ENCODE measurements at regions not wholly inside any gene's neighbourhood (a gene's known extent, or its start where the extent isn't known, plus 50 kb on each side); places are given as distances from the start of the nearest gene placed in this dataset.

GRCh38 chr1:168966217-168966616, 140.3 kb upstream of the ATP1B1 start:
- Histone ChIP-seq H3K27ac (ENCODE audit: low read depth, low read length) (no peak overlapping the region), H3K27me3 (ENCODE audit: insufficient read depth, low read length) (no peaks in the 10 kb centered on the region), H3K9me3 (ENCODE audit: control insufficient read depth in 1 of 2, low read length in 2 of 2) (no peaks in the 10 kb centered on the region), H3K36me3 (ENCODE audit: insufficient read depth, low read length) (no peaks in the 10 kb centered on the region), H3K4me3 (ENCODE audit: low read length in 2 of 2) (no peak overlapping the region), H3K4me1 (ENCODE audit: insufficient read depth, low read length) (no peaks in the 10 kb centered on the region)
- POLR2A ChIA-PET (ENCODE audit: partially characterized antibody): no interaction called here
- CTCF ChIA-PET (ENCODE audit: partially characterized antibody): no interaction called here
- H3K9me3 Mint-ChIP-seq: peaks cover 0 to 2% (median 0%) of the 10 kb centered on the region in 8 donors
- no peaks in the 10 kb centered on the region for H3K4me1 Mint-ChIP-seq
- H3K27me3 Mint-ChIP-seq: peaks cover 2 to 10% of the 10 kb centered on the region in 2 donors
- intact Hi-C loops (cut with micrococcal nuclease): no loop called here
- no peak overlapping the region for H3K27ac Mint-ChIP-seq
- no peak overlapping the region for H3K4me3 Mint-ChIP-seq
- no peak for DNase-seq
- no peaks in the 10 kb centered on the region for H3K36me3 Mint-ChIP-seq

GRCh38 chr1:168966636-168967035, 139.9 kb upstream of the ATP1B1 start:
- Mint-ChIP-seq H3K9me3 (peaks cover 0 to 2% (median 0%) of the 10 kb centered on the region in 8 donors), H3K27me3 (peaks cover 2 to 7% of the 10 kb centered on the region in 2 donors), H3K4me1 (no peaks in the 10 kb centered on the region), H3K36me3 (no peaks in the 10 kb centered on the region), H3K4me3 (no peak overlapping the region), H3K27ac (no peak overlapping the region)
- ChIA-PET POLR2A (ENCODE audit: partially characterized antibody) (no interaction called here), CTCF (ENCODE audit: partially characterized antibody) (no interaction called here)
- no peaks in the 10 kb centered on the region for H3K27me3 ChIP-seq (ENCODE audit: insufficient read depth, low read length)
- intact Hi-C loops (cut with micrococcal nuclease): no loop called here
- DNase-seq: no peak
- H3K36me3 ChIP-seq (ENCODE audit: insufficient read depth, low read length): no peaks in the 10 kb centered on the region
- H3K4me1 ChIP-seq (ENCODE audit: insufficient read depth, low read length): no peaks in the 10 kb centered on the region
- no peak overlapping the region for H3K27ac ChIP-seq (ENCODE audit: low read depth, low read length)
- H3K4me3 ChIP-seq (ENCODE audit: low read length in 2 of 2): no peak overlapping the region
- H3K9me3 ChIP-seq (ENCODE audit: control insufficient read depth in 1 of 2, low read length in 2 of 2): no peaks in the 10 kb centered on the region

DNA sequence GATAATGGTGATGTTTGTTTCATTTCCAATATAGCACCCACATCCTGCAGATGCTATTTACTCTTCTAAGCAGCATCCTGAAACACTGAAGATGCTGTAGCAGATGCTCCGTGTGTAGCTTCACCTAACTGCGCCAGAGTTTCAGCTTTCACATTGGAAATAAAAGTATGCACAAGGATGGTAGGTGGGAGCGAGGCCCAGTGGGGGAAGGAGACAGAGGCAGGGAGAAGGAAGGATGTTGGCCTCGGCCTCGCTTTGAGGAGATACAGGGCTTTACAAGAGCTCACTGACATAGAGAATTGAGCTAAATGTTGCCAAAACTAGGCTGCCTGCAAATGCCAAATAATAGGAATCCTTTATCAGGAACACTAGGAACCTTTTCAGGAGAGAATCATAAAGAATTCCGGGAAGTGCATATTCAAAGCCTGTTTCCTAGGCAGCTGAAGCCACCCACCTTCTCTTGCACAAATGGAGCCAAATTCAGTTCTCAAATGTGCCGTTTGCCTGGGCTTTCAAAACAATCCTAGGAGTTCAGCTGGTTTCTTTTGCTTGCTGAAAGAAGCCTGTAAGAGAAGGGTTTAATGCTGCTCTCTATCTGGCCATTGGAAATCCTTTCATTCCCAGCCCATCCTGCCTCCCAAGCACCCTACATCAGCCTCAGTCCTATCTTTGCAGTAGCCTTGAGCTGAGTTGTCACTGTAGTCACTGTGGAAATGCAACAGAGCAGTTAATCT, 135.4 kb upstream of the ATP1B1 start:
- Mint-ChIP-seq H3K4me3 (no peak overlapping the region), H3K9me3 (no peaks in the 10 kb centered on the region), H3K4me1 (no peaks in the 10 kb centered on the region), H3K27me3 (peaks cover 2% of the 10 kb centered on the region in 2 donors), H3K36me3 (no peaks in the 10 kb centered on the region), H3K27ac (no peak overlapping the region)
- Histone ChIP-seq H3K4me3 (ENCODE audit: low read length in 2 of 2) (no peak overlapping the region), H3K36me3 (ENCODE audit: insufficient read depth, low read length) (no peaks in the 10 kb centered on the region), H3K4me1 (ENCODE audit: insufficient read depth, low read length) (no peaks in the 10 kb centered on the region), H3K9me3 (ENCODE audit: control insufficient read depth in 1 of 2, low read length in 2 of 2) (no peaks in the 10 kb centered on the region), H3K27me3 (ENCODE audit: insufficient read depth, low read length) (no peaks in the 10 kb centered on the region), H3K27ac (ENCODE audit: low read depth, low read length) (no peak overlapping the region)
- intact Hi-C loops (cut with micrococcal nuclease): no loop called here
- CTCF ChIA-PET (ENCODE audit: partially characterized antibody): no interaction called here
- POLR2A ChIA-PET (ENCODE audit: partially characterized antibody): no interaction called here
- no peak for DNase-seq

DNA sequence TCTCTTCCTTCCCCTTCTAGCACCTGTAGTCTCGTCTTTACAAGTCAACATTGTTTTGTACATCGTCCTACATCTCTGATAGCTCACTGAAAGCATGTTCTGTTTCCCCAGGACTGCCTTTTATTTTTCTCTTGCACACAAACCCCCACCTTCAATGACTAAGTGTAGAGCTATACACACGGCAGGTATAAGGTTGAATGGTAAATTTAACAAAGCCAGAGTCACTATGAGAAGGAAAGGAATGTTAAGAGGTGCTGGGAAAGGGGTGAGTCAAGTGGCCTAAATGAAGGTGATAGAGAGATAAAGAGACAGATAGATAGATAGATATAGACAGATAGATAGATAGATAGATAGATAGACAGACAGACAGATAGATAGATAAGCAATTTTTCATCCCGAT, 134.3 kb upstream of the ATP1B1 start:
- DNase-seq: no peak
- Histone ChIP-seq H3K27ac (ENCODE audit: low read depth, low read length) (no peak overlapping the region), H3K4me1 (ENCODE audit: insufficient read depth, low read length) (no peaks in the 10 kb centered on the region), H3K36me3 (ENCODE audit: insufficient read depth, low read length) (no peaks in the 10 kb centered on the region), H3K27me3 (ENCODE audit: insufficient read depth, low read length) (no peaks in the 10 kb centered on the region), H3K9me3 (ENCODE audit: control insufficient read depth in 1 of 2, low read length in 2 of 2) (no peaks in the 10 kb centered on the region), H3K4me3 (ENCODE audit: low read length in 2 of 2) (no peak overlapping the region)
- Mint-ChIP-seq H3K4me3 (no peak overlapping the region), H3K4me1 (no peaks in the 10 kb centered on the region), H3K27ac (no peak overlapping the region), H3K9me3 (no peaks in the 10 kb centered on the region), H3K27me3 (peaks cover 2% of the 10 kb centered on the region in 2 donors), H3K36me3 (no peaks in the 10 kb centered on the region)
- CTCF ChIA-PET (ENCODE audit: partially characterized antibody): no interaction called here
- POLR2A ChIA-PET (ENCODE audit: partially characterized antibody): no interaction called here
- intact Hi-C loops (cut with micrococcal nuclease): no loop called here

DNA sequence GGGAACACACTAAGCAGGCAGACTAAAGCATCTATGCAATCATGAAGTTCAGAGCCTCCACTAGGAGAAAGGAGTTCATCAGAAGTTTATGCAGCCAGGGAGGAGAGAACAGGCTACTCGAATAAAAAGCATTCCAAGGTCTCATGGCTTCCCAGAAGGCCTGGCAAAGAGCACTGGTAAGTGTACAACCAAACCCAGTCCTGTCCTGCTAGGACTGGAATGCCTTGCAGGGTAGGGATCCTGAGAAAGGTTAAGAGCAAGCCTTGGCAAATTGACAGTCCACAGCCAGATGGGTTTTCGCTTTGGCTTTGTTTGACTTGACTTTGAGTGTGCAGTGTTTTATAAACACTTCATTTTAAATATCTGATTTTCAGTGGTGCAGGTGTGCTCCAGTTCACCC, 133.6 kb upstream of the ATP1B1 start:
- POLR2A ChIA-PET (ENCODE audit: partially characterized antibody): no interaction called here
- peaks cover 2% of the 10 kb centered on the region in 2 donors for H3K27me3 Mint-ChIP-seq

DNA sequence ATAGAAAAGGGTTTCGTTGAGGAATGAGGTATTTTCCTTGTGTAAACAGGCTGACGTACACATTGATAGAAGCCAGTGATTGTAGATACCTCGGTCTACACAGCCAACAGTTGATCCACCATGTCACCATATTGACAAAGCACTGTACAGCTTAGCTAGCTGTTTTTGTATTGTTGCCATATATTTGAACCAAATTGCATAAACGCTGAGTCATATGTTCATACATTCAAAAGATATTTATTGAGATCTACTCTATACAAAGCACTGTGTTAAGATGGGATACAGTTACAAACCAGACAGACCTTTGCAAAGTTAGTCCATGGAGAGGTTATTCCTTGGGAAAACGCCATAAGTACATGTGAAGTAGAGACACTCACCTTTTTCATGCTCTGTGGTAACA, 132.4 kb upstream of the ATP1B1 start:
- intact Hi-C loops (cut with micrococcal nuclease): no loop called here
- Mint-ChIP-seq H3K9me3 (no peaks in the 10 kb centered on the region), H3K4me3 (no peak overlapping the region), H3K27ac (no peak overlapping the region), H3K36me3 (no peaks in the 10 kb centered on the region), H3K27me3 (peaks cover 0 to 2% of the 10 kb centered on the region in 2 donors), H3K4me1 (no peaks in the 10 kb centered on the region)
- ChIA-PET CTCF (ENCODE audit: partially characterized antibody) (no interaction called here), POLR2A (ENCODE audit: partially characterized antibody) (no interaction called here)
- no peak for DNase-seq
- Histone ChIP-seq H3K4me1 (ENCODE audit: insufficient read depth, low read length) (no peaks in the 10 kb centered on the region), H3K4me3 (ENCODE audit: low read length in 2 of 2) (no peak overlapping the region), H3K27me3 (ENCODE audit: insufficient read depth, low read length) (no peaks in the 10 kb centered on the region), H3K9me3 (ENCODE audit: control insufficient read depth in 1 of 2, low read length in 2 of 2) (no peaks in the 10 kb centered on the region), H3K36me3 (ENCODE audit: insufficient read depth, low read length) (no peaks in the 10 kb centered on the region), H3K27ac (ENCODE audit: low read depth, low read length) (no peak overlapping the region)

More for the DNA sequence above, 133.6 kb upstream of the ATP1B1 start:
- no peak for DNase-seq
- H3K4me1 Mint-ChIP-seq: no peaks in the 10 kb centered on the region
- H3K4me3 Mint-ChIP-seq: no peak overlapping the region
- no peak overlapping the region for H3K27ac Mint-ChIP-seq
- H3K9me3 Mint-ChIP-seq: no peaks in the 10 kb centered on the region
- Histone ChIP-seq H3K36me3 (ENCODE audit: insufficient read depth, low read length) (no peaks in the 10 kb centered on the region), H3K4me3 (ENCODE audit: low read length in 2 of 2) (no peak overlapping the region), H3K4me1 (ENCODE audit: insufficient read depth, low read length) (no peaks in the 10 kb centered on the region), H3K27me3 (ENCODE audit: insufficient read depth, low read length) (no peaks in the 10 kb centered on the region), H3K27ac (ENCODE audit: low read depth, low read length) (no peak overlapping the region), H3K9me3 (ENCODE audit: control insufficient read depth in 1 of 2, low read length in 2 of 2) (no peaks in the 10 kb centered on the region)
- no peaks in the 10 kb centered on the region for H3K36me3 Mint-ChIP-seq
- intact Hi-C loops (cut with micrococcal nuclease): no loop called here
- CTCF ChIA-PET (ENCODE audit: partially characterized antibody): no interaction called here

DNA sequence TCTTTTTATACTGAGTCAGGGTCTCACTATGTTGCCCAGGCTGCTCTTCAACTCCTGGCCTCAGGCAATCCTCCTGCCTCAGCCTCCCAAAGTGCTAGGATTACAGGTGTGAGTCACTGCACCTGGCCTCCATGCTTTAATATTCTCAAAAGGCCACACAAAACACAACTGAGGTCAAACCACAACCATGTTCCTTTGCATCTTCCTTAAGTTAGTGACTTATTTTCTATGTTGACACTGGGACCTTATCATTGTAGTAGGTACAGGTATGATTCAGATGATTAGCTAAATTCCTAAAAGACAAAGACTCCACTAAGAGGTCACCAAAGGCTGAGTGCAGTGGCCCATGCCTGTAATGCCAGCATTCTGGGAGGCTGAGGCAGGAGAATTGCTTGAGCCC, 131.9 kb upstream of the ATP1B1 start:
- intact Hi-C loops (cut with micrococcal nuclease): no loop called here
- no peak overlapping the region for H3K27ac Mint-ChIP-seq
- Histone ChIP-seq H3K27me3 (ENCODE audit: insufficient read depth, low read length) (no peaks in the 10 kb centered on the region), H3K27ac (ENCODE audit: low read depth, low read length) (no peak overlapping the region), H3K36me3 (ENCODE audit: insufficient read depth, low read length) (no peaks in the 10 kb centered on the region), H3K4me3 (ENCODE audit: low read length in 2 of 2) (no peak overlapping the region), H3K4me1 (ENCODE audit: insufficient read depth, low read length) (no peaks in the 10 kb centered on the region), H3K9me3 (ENCODE audit: control insufficient read depth in 1 of 2, low read length in 2 of 2) (no peaks in the 10 kb centered on the region)
- DNase-seq: no peak
- no peaks in the 10 kb centered on the region for H3K4me1 Mint-ChIP-seq
- H3K4me3 Mint-ChIP-seq: no peak overlapping the region
- H3K36me3 Mint-ChIP-seq: no peaks in the 10 kb centered on the region
- ChIA-PET CTCF (ENCODE audit: partially characterized antibody) (no interaction called here), POLR2A (ENCODE audit: partially characterized antibody) (no interaction called here)
- peaks cover 0 to 2% of the 10 kb centered on the region in 2 donors for H3K27me3 Mint-ChIP-seq
- no peaks in the 10 kb centered on the region for H3K9me3 Mint-ChIP-seq

DNA sequence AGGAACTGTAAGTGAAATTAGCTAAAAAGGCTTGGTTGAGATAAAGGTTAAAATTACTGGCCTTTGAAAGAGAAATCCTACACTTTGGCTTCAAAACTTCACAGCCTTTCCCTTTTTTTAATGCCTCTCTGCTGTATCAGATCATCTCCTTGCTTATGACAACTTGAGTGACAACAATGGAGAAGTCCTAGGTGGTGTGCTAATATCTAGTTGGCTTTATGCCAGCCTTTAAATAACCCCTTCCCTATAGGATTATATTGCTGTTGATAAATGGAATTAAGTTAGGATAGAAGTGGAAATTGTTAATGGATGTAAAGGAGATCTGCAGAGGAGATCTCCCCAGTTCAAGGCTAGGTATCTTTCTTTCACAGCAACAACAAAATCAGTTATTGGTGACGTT, 130.2 kb upstream of the ATP1B1 start:
- intact Hi-C loops (cut with micrococcal nuclease): no loop called here
- Mint-ChIP-seq H3K4me1 (peaks cover 0 to 2% (median 0%) of the 10 kb centered on the region in 4 donors), H3K27ac (no peak overlapping the region), H3K4me3 (no peak overlapping the region), H3K36me3 (no peaks in the 10 kb centered on the region), H3K9me3 (no peaks in the 10 kb centered on the region), H3K27me3 (no peaks in the 10 kb centered on the region)
- no peaks in the 10 kb centered on the region for H3K36me3 ChIP-seq (ENCODE audit: insufficient read depth, low read length)
- CTCF ChIA-PET (ENCODE audit: partially characterized antibody): no interaction called here
- POLR2A ChIA-PET (ENCODE audit: partially characterized antibody): no interaction called here
- no peak overlapping the region for H3K27ac ChIP-seq (ENCODE audit: low read depth, low read length)
- H3K4me3 ChIP-seq (ENCODE audit: low read length in 2 of 2): no peak overlapping the region
- no peak for DNase-seq
- H3K27me3 ChIP-seq (ENCODE audit: insufficient read depth, low read length): no peaks in the 10 kb centered on the region
- H3K4me1 ChIP-seq (ENCODE audit: insufficient read depth, low read length): no peaks in the 10 kb centered on the region
- H3K9me3 ChIP-seq (ENCODE audit: control insufficient read depth in 1 of 2, low read length in 2 of 2): no peaks in the 10 kb centered on the region

Measured in CD4-positive, alpha-beta memory T cell (primary cell).